ENCODE measurements at regions not wholly inside any gene's neighbourhood (a gene's known extent, or its start where the extent isn't known, plus 50 kb on each side); places are given as distances from the start of the nearest gene placed in this dataset.

DNA sequence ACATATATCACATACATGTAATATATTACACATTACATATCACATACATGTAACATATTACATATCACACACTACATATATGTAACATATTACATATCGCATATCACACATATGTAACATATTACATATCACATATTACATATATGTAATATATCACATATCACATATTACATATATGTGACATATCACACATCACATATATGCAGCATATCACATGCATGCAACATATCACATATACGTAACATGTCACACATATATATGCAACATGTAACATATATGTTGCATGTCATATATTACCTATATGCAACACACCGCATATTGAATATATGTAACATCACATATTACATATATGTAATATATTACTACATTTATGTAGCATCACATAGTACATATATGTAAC is 211.2 kb downstream of the ARL6IP6 start:
- WGBS (ENCODE audit: low lambda C conversion rate), result 97% methylated on average over 3 of the region's 3 CpGs
- FAIRE-seq (no peak), ATAC-seq (no peak), DNase-seq (ENCODE audit: low spot score) (no peak)
- in situ Hi-C loops (cut with HindIII; ENCODE audit: extremely low pct_ligation_motif_present, low pct_unique_long_range_greater_than_20kb), result no loop called here
- POLR2A ChIA-PET, result no interaction called here
- Histone ChIP-seq H3K9ac (ENCODE audit: insufficient read depth, low read depth, low read length) (no peak overlapping the region), H3K4me1 (ENCODE audit: insufficient read depth, low read length) (no peaks in the 10 kb centered on the region), H3K4me3 (replicated peaks in 1 of 3; ENCODE audit: insufficient read depth in 1 of 3, low read depth in 2 of 3, low read length in 3 of 3) (no peak overlapping the region), H3K79me2 (ENCODE audit: insufficient read depth, low read length) (no peaks in the 10 kb centered on the region), H3K9me3 (ENCODE audit: low read length) (no peaks in the 10 kb centered on the region), H3K4me2 (ENCODE audit: low read depth, low read length) (no peak overlapping the region), H3K36me3 (replicated peaks in 1 of 2; ENCODE audit: control insufficient read depth in 1 of 2, insufficient read depth in 2 of 2, low read length in 2 of 2) (no peaks in the 10 kb centered on the region), H3K27ac (ENCODE audit: extremely low read length, insufficient read depth, low read length) (no peak overlapping the region), H3K27me3 (ENCODE audit: control insufficient read depth in 1 of 2, insufficient read depth in 2 of 2, low read length in 2 of 2) (no peaks in the 10 kb centered on the region), H4K20me1 (ENCODE audit: insufficient read depth, low read length) (no peaks in the 10 kb centered on the region; the same call in 1 of the 2 replicates), H2AFZ (ENCODE audit: low read length) (no peak overlapping the region)
- CTCF ChIA-PET (ENCODE audit: low intra/inter-chr PET ratio, low total read pairs), result no interaction called here
- intact Hi-C loops (cut with micrococcal nuclease; ENCODE audit: unreplicated experiment), result no loop called here
- no TSS peak for BruUV-seq (replicated peaks)
- no peak for TF ChIP-seq ZNF878 (CRISPR knock-in tag; IDR thresholded peaks at IDR 0.05)
- TF ChIP-seq CEBPB (IDR thresholded peaks at IDR 0.05; ENCODE audit: borderline replicate concordance, low read depth, low read length), result no peak
- TF ChIP-seq MED13 (CRISPR knock-in tag; IDR thresholded peaks at IDR 0.05), result no peak
- no peak for TF ChIP-seq ISL2 (CRISPR knock-in tag; IDR thresholded peaks at IDR 0.05)
- TF ChIP-seq, protein P1, sequence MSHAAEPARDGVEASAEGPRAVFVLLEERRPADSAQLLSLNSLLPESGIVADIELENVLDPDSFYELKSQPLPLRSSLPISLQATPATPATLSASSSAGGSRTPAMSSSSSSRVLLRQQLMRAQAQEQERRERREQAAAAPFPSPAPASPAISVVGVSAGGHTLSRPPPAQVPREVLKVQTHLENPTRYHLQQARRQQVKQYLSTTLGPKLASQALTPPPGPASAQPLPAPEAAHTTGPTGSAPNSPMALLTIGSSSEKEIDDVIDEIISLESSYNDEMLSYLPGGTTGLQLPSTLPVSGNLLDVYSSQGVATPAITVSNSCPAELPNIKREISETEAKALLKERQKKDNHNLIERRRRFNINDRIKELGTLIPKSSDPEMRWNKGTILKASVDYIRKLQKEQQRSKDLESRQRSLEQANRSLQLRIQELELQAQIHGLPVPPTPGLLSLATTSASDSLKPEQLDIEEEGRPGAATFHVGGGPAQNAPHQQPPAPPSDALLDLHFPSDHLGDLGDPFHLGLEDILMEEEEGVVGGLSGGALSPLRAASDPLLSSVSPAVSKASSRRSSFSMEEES (CRISPR knock-in tag; IDR thresholded peaks at IDR 0.05), result no peak
- TF ChIP-seq ZSCAN22 (CRISPR knock-in tag; IDR thresholded peaks at IDR 0.05), result no peak
- TF ChIP-seq ZSCAN30 (CRISPR knock-in tag; IDR thresholded peaks at IDR 0.05), result no peak
- no peak for TF ChIP-seq NR2F2 (IDR thresholded peaks at IDR 0.05; ENCODE audit: borderline replicate concordance, low read depth)

Measured in HepG2 (cell line).